HCT116 (cell line): ENCODE measurements at regions not wholly inside any gene's neighbourhood (a gene's known extent, or its start where the extent isn't known, plus 50 kb on each side); places are given as distances from the start of the nearest gene placed in this dataset.
"Not testable (repeated sequence)": the region's sequence is repeated elsewhere in the genome, so short reads cannot be mapped to it uniquely, and the experiment has no call there.

Experiments
- ATAC-seq: fragments of 200-7000 bp; cut with Tn5 transposase; 2 replicates; pipeline ENCODE4 v1.9.1; 2020; ENCODE audit warnings: mild to moderate bottlenecking, moderate library complexity
- BruUV-seq: library from RNA; stranded (reverse); fragments of 400-500 nt; replicated peaks from 2 replicates; lab custom pipeline; 2021; lab: Mats Ljungman, UMichigan
- CTCF ChIA-PET: fragments of 300-600 bp; sonication (Branson Sonifier 250); formaldehyde crosslinking; loops from one replicate; lab custom pipeline; 2021; ENCODE audit warnings: antibody characterized with exemption; lab: Charles Lee
- POLR2A ChIA-PET: fragments of 300-600, 350-600 bp; sonication (Branson Sonifier 250); formaldehyde crosslinking; loops from one replicate; lab custom pipeline; 2021; ENCODE audit warnings: antibody characterized with exemption; lab: Charles Lee
- RAD21 ChIA-PET, 2 experiments: fragments of 300-600 bp; sonication (Branson Sonifier 250); formaldehyde crosslinking; loops; one replicate each; lab custom pipeline; 2023; ENCODE audit warnings: low total read pairs in 2 of 2; ENCODE audit not compliant: uncharacterized antibody in 2 of 2, unreplicated experiment in 2 of 2, low non-redundant PET in 1 of 2; lab: Charles Lee
- DNase-seq: peaks from one replicate; pipeline ENCODE4 v3.0.0-alpha.2; 2010; ENCODE audit warnings: low read depth, low spot score
- H2AFZ ChIP-seq: fragments of 200-600 bp; shearing (Covaris generic), sonication (generic); 2 replicates; pipeline ENCODE4 v1.6.1; 2017; ENCODE audit warnings: low read depth, mixed run types, mixed read lengths, antibody characterized with exemption, low read length; ENCODE audit not compliant: poor library complexity, severe bottlenecking
- H3K27ac ChIP-seq: 2 replicates; pipeline ENCODE4 v1.5.1; 2012; ENCODE audit warnings: low read depth, low read length
- H3K27me3 ChIP-seq: fragments of 200-600 bp; sonication (generic); 2 replicates; pipeline ENCODE4 v1.6.1; 2016; ENCODE audit warnings: mixed run types, low read length, mixed read lengths; ENCODE audit not compliant: insufficient read depth
- H3K36me3 ChIP-seq, 2 experiments: fragments of 200-500 bp in 1 of 2; fragments of 200-600 bp in 1 of 2; sonication (Bioruptor generic) in 1 of 2; sonication (generic) in 1 of 2; 2 replicates each; pipeline versions ENCODE4 v1.5.1 to v1.6.1; 2014 to 2016; ENCODE audit warnings: low read length in 2 of 2, inconsistent platforms in 1 of 2, mixed read lengths in 1 of 2, mixed run types in 1 of 2; ENCODE audit not compliant: insufficient read depth in 2 of 2, control insufficient read depth in 1 of 2
- H3K4me1 ChIP-seq, 2 experiments: fragments of 200-600 bp in 1 of 2; sonication (generic) in 1 of 2; 2 replicates each; pipeline versions ENCODE4 v1.5.1 to v1.6.1; 2012 to 2017; ENCODE audit warnings: low read length in 2 of 2, inconsistent platforms in 1 of 2, mild to moderate bottlenecking in 1 of 2, mixed read lengths in 1 of 2, mixed run types in 1 of 2, moderate library complexity in 1 of 2; ENCODE audit not compliant: insufficient read depth in 2 of 2, control insufficient read depth in 1 of 2
- H3K4me2 ChIP-seq: fragments of 200-600 bp; sonication (generic); 2 replicates; pipeline ENCODE4 v1.6.1; 2017; ENCODE audit warnings: mixed run types, low read length, mixed read lengths
- H3K4me3 ChIP-seq, 2 experiments: fragments of 200-600 bp in 1 of 2; sonication (generic) in 1 of 2; replicated peaks in 1 of 2; 2 replicates each; pipeline ENCODE4 v1.5.1; 2011 to 2016; ENCODE audit warnings: low read length in 2 of 2, control low read depth in 1 of 2, low read depth in 1 of 2, mild to moderate bottlenecking in 1 of 2, mixed read lengths in 1 of 2, mixed run types in 1 of 2
- H3K79me2 ChIP-seq: fragments of 200-600 bp; sonication (generic); 2 replicates; pipeline ENCODE4 v1.6.1; 2017; ENCODE audit warnings: mild to moderate bottlenecking, mixed run types, low read length, moderate library complexity, mixed read lengths; ENCODE audit not compliant: insufficient read depth
- H3K9ac ChIP-seq: fragments of 200-600 bp; sonication (generic); 2 replicates; pipeline ENCODE4 v1.6.1; 2016; ENCODE audit warnings: low read length, mixed read lengths
- H3K9me2 ChIP-seq: fragments of 200-600 bp; sonication (generic), shearing (Covaris generic); 2 replicates; pipeline ENCODE4 v1.6.1; 2017; ENCODE audit warnings: mixed run types, mild to moderate bottlenecking, moderate library complexity; ENCODE audit not compliant: insufficient read depth
- H3K9me3 ChIP-seq, 2 experiments: fragments of 200-500 bp in 1 of 2; fragments of 200-600 bp in 1 of 2; sonication (Bioruptor generic) in 1 of 2; sonication (generic) in 1 of 2; 2 replicates each; pipeline ENCODE4 v1.6.1; 2014 to 2017; ENCODE audit warnings: low read length in 2 of 2, mixed read lengths in 2 of 2, inconsistent platforms in 1 of 2, low read depth in 1 of 2, mild to moderate bottlenecking in 1 of 2, mixed run types in 1 of 2, moderate library complexity in 1 of 2; ENCODE audit not compliant: control insufficient read depth in 1 of 2, insufficient read depth in 1 of 2
- H4K20me1 ChIP-seq: fragments of 200-600 bp; sonication (generic), shearing (Covaris generic); 2 replicates; pipeline ENCODE4 v1.6.1; 2017; ENCODE audit warnings: mixed run types, mild to moderate bottlenecking, moderate library complexity; ENCODE audit not compliant: insufficient read depth
- CBX3 ChIP-seq: IDR thresholded peaks from 2 replicates; pipeline ENCODE4 v1.6.1; 2012; ENCODE audit warnings: low read depth
- CTCF ChIP-seq, 3 experiments: fragments of 200-600 bp in 1 of 3; sonication (generic) in 1 of 3; IDR thresholded peaks in 2 of 3; conservative IDR thresholded peaks in 1 of 3; 2 replicates each; pipeline ENCODE4 v1.5.1; 2012 to 2017; ENCODE audit warnings: low read depth in 2 of 3, low read length in 2 of 3, antibody characterized with exemption in 1 of 3, borderline replicate concordance in 1 of 3, control low read depth in 1 of 3, mild to moderate bottlenecking in 1 of 3, mixed read lengths in 1 of 3, mixed run types in 1 of 3, moderate library complexity in 1 of 3; ENCODE audit not compliant: insufficient read depth in 1 of 3
- EGR1 ChIP-seq: IDR thresholded peaks from 2 replicates; pipeline ENCODE4 v1.6.1; 2012; ENCODE audit warnings: low read depth
- SRF ChIP-seq: IDR thresholded peaks from 2 replicates; pipeline ENCODE4 v1.6.1; 2012; ENCODE audit warnings: low read depth
- YY1 ChIP-seq: IDR thresholded peaks from 2 replicates; pipeline ENCODE4 v1.6.1; 2011; ENCODE audit warnings: low read length, low read depth, moderate library complexity, mild to moderate bottlenecking; ENCODE audit not compliant: insufficient replicate concordance; ENCODE audit errors: extremely low read depth
- intact Hi-C: fragments of 100-400 bp; cut with micrococcal nuclease; formaldehyde crosslinking; loops from 2 replicates; pipeline ENCODE4 v1.10.0; 2022

DNA sequence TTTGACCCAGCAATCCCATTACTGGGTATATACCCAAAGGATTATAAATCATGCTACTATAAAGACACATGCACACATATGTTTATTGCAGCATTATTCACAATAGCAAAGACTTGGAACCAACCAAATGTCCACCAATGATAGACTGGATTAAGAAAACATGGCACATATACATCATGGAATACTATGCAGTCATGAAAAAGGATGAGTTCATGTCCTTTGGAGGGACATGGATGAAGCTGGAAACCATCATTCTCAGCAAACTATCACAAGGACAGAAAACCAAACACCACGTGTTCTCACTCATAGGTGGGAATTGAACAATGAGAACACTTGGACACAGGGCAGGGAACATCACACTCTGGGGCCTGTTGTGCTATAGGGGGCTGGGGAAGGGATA is 326.9 kb downstream of the INSIG2 start:
- H3K4me1 ChIP-seq, H3K79me2 ChIP-seq, H3K9me3 ChIP-seq, H4K20me1 ChIP-seq, H3K27me3 ChIP-seq, H2AFZ ChIP-seq, H3K27ac ChIP-seq, POLR2A ChIA-PET, DNase-seq, RAD21 ChIA-PET, CTCF ChIA-PET, H3K4me2 ChIP-seq, H3K9ac ChIP-seq, BruUV-seq, H3K36me3 ChIP-seq, intact Hi-C loops, H3K4me3 ChIP-seq, ATAC-seq, H3K9me2 ChIP-seq: not testable (repeated sequence)

- no peaks in the 10 kb centered on the region for H3K79me2 ChIP-seq
- CTCF ChIA-PET, result no interaction called here
- intact Hi-C loops, result no loop called here
- H3K4me1 ChIP-seq, result 0 out of 4 replicates have a peak, but pooled peaks cover 0 to 5% of the 10 kb centered on the region in 2 experiments
- no TSS peak for BruUV-seq
- DNase-seq (no peak), ATAC-seq (no peak)
- no peak overlapping the region for H3K4me3 ChIP-seq
- H3K27ac ChIP-seq, result no peak overlapping the region
- no peak overlapping the region for H2AFZ ChIP-seq
- no peak overlapping the region for H3K4me2 ChIP-seq
- no peak overlapping the region for H3K9ac ChIP-seq
- H3K9me2 ChIP-seq, result no peaks in the 10 kb centered on the region
- RAD21 ChIA-PET, result no interaction called here
- TF ChIP-seq SRF, result no peak
- no peak for TF ChIP-seq EGR1
- TF ChIP-seq YY1, result no peak
- TF ChIP-seq CBX3, result no peak
- no peak for TF ChIP-seq CTCF (IDR thresholded peaks at IDR 0.05 in 2 of 3, conservative IDR thresholded peaks at IDR 0.05 in 1 of 3; ENCODE audit: borderline replicate concordance in 1 of 3, insufficient read depth in 1 of 3, low read depth in 2 of 3, low read length in 2 of 3)
- TF ChIP-seq, all 23 proteins: peak for 0
- peaks cover 3% of the 10 kb centered on the region; the same call in 1 of the 2 replicates for H3K27me3 ChIP-seq
- H3K9me3 ChIP-seq, result no peaks in the 10 kb centered on the region
- H4K20me1 ChIP-seq, result no peaks in the 10 kb centered on the region
- POLR2A ChIA-PET, result no interaction called here
- no peaks in the 10 kb centered on the region for H3K36me3 ChIP-seq
Measured at GRCh38 chr2:118403658-118404451, 315.6 kb downstream of the INSIG2 start.
